Myocyte (in vitro differentiated cells): ENCODE measurements at regions not wholly inside any gene's neighbourhood (a gene's known extent, or its start where the extent isn't known, plus 50 kb on each side); places are given as distances from the start of the nearest gene placed in this dataset.
"Not testable (repeated sequence)": the region's sequence is repeated elsewhere in the genome, so short reads cannot be mapped to it uniquely, and the experiment has no call there.

Experiments
- DNase-seq: peaks from one replicate; pipeline ENCODE4 v3.0.0-alpha.2; 2012; ENCODE audit warnings: low read depth

GRCh38 chr3:166533740-166534139 lies 696.5 kb upstream of the BCHE start:
- DNase-seq: no peak

DNA sequence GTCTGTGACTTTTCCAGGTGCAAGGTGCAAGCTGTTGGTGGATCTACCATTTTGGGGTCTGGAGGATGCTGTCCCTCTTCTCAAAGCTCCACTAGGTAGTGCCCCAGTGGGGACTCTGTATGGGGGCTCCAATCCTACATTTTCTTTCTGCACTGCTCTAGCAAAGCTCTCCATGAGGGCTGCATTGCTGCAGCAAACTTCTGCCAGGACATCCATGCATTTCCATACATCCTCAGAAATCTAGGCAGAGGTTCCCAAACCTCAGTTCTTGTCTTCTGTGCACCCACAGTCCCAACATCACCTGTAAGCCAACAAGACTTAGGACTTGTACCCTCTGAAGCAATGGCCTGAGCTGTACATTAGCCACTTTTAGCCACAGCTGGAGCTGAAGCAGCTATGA lies 694.5 kb upstream of the BCHE start:
- DNase-seq: no peak

DNA sequence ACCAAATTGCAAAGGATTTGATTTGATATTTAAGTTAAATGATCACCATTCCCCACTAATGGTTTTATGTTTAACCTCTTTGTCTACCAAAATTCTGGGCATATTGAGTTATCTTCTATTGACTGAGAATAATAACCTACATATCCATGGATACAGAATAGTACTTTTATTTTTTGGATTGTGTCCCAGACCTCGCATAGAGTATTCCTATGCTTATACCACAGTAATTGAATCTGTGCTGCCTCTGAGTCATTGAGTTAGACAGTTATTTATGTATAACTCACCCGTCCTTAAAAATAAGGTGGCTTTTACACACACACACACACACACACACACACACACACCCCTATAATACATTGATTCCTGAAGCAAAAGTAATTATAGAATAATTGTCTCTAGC lies 690.1 kb upstream of the BCHE start:
- DNase-seq: no peak

DNA sequence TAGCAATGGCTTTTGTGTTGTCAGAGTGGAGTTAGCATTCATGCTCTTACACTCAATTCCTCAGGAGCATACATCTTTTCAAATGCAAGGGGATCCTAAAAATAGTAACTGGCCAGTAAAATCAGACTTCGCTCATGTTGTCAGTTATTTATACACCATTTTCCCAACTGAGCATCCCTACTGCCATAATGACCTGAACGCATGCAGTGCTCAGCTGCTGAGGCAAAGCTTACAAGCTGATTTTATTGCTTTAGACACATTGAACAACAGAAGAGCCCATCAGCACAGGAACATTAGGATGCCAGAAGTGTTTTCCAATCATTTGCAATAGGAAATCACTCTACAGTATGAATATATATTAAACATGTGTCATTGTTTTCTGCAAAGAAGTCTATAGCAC lies 689.7 kb upstream of the BCHE start:
- no peak for DNase-seq

- DNase-seq: no peak
Observed at GRCh38 chr3:166522017-166522416, 684.8 kb upstream of the BCHE start.

DNA sequence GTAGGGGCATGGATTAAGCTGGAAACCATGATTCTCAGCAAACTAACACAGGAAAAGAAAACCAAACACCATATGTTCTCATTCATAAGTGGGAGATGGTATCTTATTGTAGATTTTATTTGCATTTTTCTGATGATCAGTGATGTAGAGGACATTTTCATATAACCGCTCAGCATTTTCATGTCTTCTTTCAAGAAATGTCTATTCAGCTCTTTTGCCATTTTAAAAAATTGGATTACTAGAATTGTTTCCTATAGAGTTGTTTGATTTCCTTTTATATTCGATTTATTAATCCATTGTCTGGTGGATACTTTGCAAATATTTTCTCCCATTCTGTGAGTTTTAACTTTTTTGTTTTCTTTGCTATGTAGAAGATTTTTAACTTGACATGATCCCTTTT lies 682.2 kb upstream of the BCHE start:
- DNase-seq: no peak

DNA sequence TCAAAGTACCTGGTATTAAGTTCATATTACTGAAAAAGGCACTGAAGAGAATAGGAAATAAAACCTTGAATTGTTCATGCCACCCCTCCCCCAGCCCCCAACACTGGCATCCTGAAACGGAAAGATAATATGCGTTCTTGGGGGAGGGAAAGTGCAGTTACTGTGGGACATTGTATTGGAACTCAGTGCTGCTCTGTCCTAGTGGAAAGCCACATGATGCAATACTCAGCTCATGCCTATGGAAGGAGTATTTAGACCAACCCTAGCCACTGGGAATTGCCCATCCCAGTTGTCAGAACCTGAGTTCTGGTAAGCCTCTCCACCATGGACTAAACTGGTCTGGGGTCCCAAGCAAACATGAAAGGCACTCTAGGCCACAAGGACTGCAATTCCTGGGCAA lies 680.8 kb upstream of the BCHE start:
- DNase-seq: no peak

GRCh38 chr3:166510382-166510781 lies 673.2 kb upstream of the BCHE start:
- no peak for DNase-seq

- DNase-seq: not testable (repeated sequence)
Observed at GRCh38 chr3:166500420-166500819, 663.2 kb upstream of the BCHE start.

DNA sequence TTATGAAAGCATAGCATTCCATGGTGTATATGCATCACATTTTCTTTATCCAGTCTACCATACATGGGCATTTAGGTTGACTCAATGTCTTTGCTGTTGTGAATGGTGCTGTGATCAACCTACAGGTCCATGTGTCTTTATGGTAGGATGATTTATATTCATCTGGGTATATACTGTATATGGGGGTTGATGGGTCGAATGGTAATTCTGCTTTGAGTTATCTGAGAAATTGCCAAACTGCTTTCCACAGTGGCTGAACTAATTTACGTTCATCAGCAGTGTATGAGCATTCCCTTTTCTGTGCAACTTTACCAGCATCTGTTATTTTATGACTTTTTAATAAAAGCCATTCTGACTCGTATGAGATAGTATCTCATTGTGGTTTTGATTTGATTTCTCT lies 662.4 kb upstream of the BCHE start:
- DNase-seq: no peak

GRCh38 chr3:166498446-166498845 lies 661.2 kb upstream of the BCHE start:
- no peak for DNase-seq

- DNase-seq: no peak
Observed at GRCh38 chr3:166489826-166490225, 652.6 kb upstream of the BCHE start.

GRCh38 chr3:166488977-166489672 lies 651.9 kb upstream of the BCHE start:
- no peak for DNase-seq

DNA sequence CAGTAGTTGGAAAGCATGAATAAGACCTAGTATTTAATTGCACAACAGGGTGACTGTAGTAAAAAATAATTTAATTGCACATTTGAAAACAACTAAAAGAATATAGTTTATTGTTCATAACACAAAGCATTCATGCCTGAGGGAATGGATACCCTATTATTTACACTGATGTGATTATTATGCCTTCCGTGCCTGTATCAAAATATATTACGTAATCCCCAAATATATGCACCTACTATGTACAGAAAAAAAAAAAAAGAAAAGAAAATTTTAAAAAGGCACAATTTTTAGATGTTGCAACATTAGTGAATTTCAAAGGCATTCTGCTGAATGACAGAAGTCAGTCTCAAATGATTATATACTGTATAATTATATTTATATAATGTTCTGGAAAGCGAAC lies 647.2 kb upstream of the BCHE start:
- no peak for DNase-seq

DNA sequence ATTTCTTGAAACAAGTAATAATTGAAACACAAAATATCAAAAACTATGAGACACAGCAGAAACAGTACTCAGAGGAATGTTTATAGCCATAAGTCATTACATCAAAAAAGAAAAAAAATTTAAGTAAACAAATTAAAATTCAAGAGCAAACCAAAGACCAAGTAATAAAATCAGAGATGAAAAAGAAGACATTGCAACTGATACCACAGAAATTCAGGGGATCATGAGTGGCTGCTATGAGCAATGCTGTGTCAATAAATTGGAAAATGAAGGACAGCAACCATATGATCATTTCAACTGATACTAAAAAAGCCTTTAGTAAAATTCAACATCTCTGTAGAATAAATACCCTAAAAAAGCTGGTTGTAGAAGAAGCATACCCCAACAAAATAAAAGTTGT lies 644.1 kb upstream of the BCHE start:
- no peak for DNase-seq

GRCh38 chr3:166478356-166478755 lies 641.1 kb upstream of the BCHE start:
- DNase-seq: no peak

DNA sequence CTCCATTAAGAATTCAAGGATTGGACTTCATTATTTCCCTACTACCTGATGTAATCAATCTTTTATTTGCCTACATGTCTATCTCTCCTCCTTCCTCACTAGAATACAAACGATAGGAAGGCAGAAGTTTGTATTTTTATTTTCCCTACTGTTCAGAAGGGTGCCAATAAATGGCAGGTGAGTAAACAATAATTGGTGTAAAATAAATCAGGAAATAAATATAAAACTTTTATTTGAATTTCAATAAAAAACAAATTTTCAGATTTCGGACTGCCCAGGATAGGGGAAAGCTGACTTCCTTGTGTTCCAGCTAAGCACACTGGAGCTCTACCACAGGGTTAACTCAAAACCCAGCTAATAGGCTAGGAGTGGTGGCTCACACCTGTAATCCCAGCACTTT lies 636.3 kb upstream of the BCHE start:
- DNase-seq: no peak

DNA sequence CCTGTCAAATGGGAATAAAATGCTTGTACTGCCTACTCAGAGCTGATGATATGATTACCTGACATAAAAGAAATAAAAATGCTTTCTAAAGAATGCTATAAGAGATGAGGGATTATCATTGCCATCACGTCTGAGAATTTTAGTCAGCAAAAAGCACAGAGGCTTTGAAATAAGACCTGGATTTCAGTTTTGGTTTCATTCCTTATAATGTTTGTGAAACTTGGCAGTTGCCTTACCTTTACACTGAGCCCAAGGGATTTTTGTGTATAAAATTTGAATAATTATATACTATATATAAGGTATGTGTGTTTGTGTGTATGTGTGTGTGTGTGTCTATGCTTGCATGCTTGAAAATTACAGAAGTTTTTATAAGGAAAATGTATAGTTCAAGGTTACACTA lies 634.8 kb upstream of the BCHE start:
- DNase-seq: no peak

DNA sequence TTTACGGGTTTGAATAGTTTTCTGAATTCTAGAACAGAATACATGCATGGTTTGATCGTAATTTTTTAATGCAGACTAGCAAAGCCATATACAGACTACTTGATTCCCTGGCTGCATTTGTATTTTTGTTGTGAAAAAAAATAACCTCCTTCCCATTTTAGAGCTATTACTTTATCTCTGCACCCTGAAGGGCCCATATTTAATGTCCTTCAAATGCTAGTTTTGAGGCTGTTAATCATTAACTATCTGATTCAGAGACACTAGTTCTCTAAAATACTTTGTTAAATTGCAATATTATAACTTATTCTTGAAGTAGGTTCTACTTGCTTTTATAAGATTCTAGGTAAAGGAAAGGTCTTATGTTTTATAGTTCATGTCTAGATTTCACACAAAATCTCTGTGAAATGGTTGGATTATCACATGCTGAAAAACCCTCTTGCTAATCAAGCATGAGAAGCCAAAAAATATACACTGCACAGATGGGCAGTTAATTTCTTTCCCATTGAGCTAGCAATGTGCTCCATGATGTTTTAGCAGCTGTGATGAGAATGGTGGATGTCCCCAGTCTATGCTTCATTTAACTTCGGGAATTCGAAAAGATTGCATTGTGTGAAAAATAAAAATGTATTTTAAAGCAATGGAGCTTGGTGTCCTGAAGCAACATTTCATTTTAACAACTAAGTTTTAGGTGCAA lies 634.0 kb upstream of the BCHE start:
- no peak for DNase-seq

DNA sequence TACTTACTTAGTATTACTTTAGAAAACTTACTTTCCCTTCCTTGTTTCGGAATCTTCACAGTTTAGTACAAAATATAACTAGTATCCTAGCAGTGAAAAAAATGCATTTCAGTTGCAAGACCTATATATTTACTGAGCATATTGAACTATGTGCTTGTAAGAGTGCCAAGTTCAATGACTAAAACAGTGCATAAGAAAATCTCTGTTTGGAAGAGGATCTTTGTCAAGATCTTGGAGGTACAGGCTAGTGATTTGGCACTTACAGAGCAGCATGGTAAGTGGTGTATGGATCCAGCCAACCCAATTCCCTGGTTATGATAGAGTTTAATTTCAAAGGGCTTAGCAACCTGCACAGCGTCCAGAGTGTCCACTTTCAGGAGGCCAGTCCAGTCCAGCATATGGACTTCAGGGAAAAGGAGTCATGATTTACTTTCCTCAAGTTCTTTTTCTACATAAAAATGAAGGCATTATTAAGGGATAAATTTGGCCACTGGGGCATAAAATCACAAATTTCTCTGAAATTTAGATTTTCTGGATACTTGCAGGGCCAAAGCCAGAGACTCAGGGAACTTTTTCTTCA lies 625.8 kb upstream of the BCHE start:
- no peak for DNase-seq

- DNase-seq: no peak
Observed at GRCh38 chr3:166461626-166462025, 624.4 kb upstream of the BCHE start.

DNA sequence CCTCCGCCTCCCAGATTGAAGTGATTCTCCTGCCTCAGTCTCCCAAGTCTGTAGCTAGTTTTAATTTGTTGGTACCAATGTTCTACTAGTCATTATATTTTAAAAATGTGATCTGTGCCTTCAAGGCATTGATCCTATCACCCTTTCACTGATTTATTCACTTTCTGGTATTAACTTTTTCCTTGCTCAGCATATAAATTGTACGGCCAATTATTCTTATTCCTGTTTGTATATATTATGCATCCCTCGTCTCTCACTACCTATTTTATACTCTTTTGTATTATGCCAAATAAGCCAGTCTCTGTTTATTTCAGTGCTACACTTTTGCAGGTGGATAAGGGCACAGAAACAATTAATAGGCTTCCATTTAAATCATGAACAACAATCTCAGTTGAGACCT lies 620.2 kb upstream of the BCHE start:
- no peak for DNase-seq

DNA sequence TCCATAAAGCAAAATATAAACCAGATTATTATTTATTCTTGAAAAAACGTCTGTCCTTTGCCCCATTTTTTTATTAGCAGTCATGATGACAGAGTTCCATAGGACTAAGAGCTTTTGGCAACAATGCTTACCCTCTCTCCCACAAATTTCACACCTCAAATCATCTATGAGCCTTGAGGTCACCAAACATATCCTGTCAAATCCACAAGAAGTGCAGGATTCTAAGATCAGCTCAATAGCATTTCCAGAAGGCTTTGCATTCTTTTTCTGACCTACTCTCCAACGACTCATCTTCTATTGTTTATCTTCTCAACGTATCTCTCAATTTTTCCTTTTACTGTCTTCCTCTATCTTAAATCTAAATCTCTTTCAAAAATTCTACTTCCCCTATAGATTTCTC lies 619.1 kb upstream of the BCHE start:
- DNase-seq: no peak
